Body of pancreas (tissue), 4 donors: ENCODE measurements at regions not wholly inside any gene's neighbourhood (a gene's known extent, or its start where the extent isn't known, plus 50 kb on each side); places are given as distances from the start of the nearest gene placed in this dataset.

Source experiments
- CTCF ChIP-seq, 7 experiments: fragments of 450-650 bp in 4 of 7; fragments of 200-600 bp in 3 of 7; sonication (generic) in 3 of 7; IDR thresholded peaks; one replicate each; pipeline ENCODE4 v1.5.1; 2016 to 2019; ENCODE audit warnings: antibody characterized with exemption in 7 of 7
- POLR2A ChIP-seq, 3 donors: fragments of 450-650 bp; IDR thresholded peaks; one replicate each; pipeline ENCODE4 v1.6.1; 2016; ENCODE audit warnings: antibody characterized with exemption in 3 of 3, mild to moderate bottlenecking in 2 of 3

GRCh38 chr14:24725311-24725710 is 91.3 kb upstream of the GZMB start:
- TF ChIP-seq CTCF (IDR thresholded peaks at IDR 0.05) (no peak), POLR2A (IDR thresholded peaks at IDR 0.05) (no peak)
